Right lobe of liver (tissue), 4 donors: ENCODE measurements at regions not wholly inside any gene's neighbourhood (a gene's known extent, or its start where the extent isn't known, plus 50 kb on each side); places are given as distances from the start of the nearest gene placed in this dataset.

Experiments
- CTCF ChIP-seq, 4 donors: fragments of 200-600 bp in 3 of 4; fragments of 450-650 bp in 1 of 4; IDR thresholded peaks; one replicate each; pipeline versions ENCODE4 v1.5.1 to v1.8.0; 2016 to 2022; ENCODE audit warnings: antibody characterized with exemption in 4 of 4, mild to moderate bottlenecking in 2 of 4
- POLR2A ChIP-seq: fragments of 450-650 bp; IDR thresholded peaks from one replicate; pipeline ENCODE4 v1.6.1; 2017; ENCODE audit warnings: antibody characterized with exemption, mild to moderate bottlenecking
- donor health status: DM: no; HTN: no; CAD: no.
- donor health status: DM: no; HTN: no; CAD: no.
- donor health status: DM: no; HTN: yes; CAD: no.

DNA sequence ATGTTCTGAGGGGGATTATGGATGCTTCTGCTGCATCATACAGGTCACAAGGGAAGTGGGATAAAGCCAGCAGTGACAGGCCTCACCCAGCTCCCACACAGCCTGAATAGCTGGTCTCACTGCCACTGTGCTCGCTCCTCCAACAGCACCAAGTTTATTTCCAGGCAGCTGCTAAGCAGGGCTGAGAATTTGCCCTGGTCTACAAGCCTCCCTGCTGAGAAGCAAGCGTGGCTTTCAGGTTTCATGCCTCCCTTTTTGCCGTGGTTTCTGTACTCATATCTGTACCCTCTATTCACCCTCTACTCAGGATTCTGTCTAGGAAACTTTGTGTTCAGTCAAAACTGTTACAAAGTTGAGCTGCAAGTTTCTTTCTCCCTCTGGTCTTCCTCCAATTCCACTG is 78.6 kb downstream of the MAGEC1 start:
- TF ChIP-seq CTCF (IDR thresholded peaks at IDR 0.05) = no peak
- TF ChIP-seq POLR2A = no peak
